ENCODE measurements at regions not wholly inside any gene's neighbourhood (a gene's known extent, or its start where the extent isn't known, plus 50 kb on each side); places are given as distances from the start of the nearest gene placed in this dataset.
A peak's percentile ranks its signal among the peaks of the same experiment; 100 is the strongest.

- no peak for TF ChIP-seq SUZ12 (IDR thresholded peaks at IDR 0.05)
- TF ChIP-seq CTBP1 (IDR thresholded peaks at IDR 0.05; ENCODE audit: borderline replicate concordance), result no peak
- TF ChIP-seq HDGF (IDR thresholded peaks at IDR 0.05; ENCODE audit: borderline replicate concordance), result no peak
- no peak for TF ChIP-seq FOXM1 (IDR thresholded peaks at IDR 0.05; ENCODE audit: borderline replicate concordance)
- 0 out of 2 replicates have a peak, but pooled peaks have one; percentile 25 for TF ChIP-seq PKNOX1 (IDR thresholded peaks at IDR 0.05)
- no peak for TF ChIP-seq BHLHE40 (IDR thresholded peaks at IDR 0.05; ENCODE audit: borderline replicate concordance)
- no peak for TF ChIP-seq NFRKB (IDR thresholded peaks at IDR 0.05)
- TF ChIP-seq SP1 (IDR thresholded peaks at IDR 0.05), result no peak
- TF ChIP-seq ARNT (IDR thresholded peaks at IDR 0.05), result no peak
- TF ChIP-seq ZNF384 (IDR thresholded peaks at IDR 0.05), result no peak
- TF ChIP-seq FOXK2 (IDR thresholded peaks at IDR 0.05), result no peak
- TF ChIP-seq TARDBP (IDR thresholded peaks at IDR 0.05), result no peak
- TF ChIP-seq ELF4 (IDR thresholded peaks at IDR 0.05), result no peak
- TF ChIP-seq FOXA1 (IDR thresholded peaks at IDR 0.05), result no peak
Measured at GRCh38 chr20:51931371-51931781, 129.1 kb upstream of the SALL4 start.
